IMR-90 (cell line): ENCODE measurements at regions not wholly inside any gene's neighbourhood (a gene's known extent, or its start where the extent isn't known, plus 50 kb on each side); places are given as distances from the start of the nearest gene placed in this dataset.

Experiments
- ATAC-seq: fragments of 200-7000 bp; cut with Tn5 transposase; 2 replicates; pipeline ENCODE4 v1.9.1; 2020; ENCODE audit warnings: low read depth, mild to moderate bottlenecking, moderate library complexity
- BruUV-seq: library from RNA; stranded (reverse); fragments of 400-500 nt; replicated peaks from 2 replicates; lab custom pipeline; 2021; lab: Mats Ljungman, UMichigan
- CTCF ChIA-PET: fragments of 300-600 bp; formaldehyde crosslinking; extraction: SDS; loops from one replicate; lab custom pipeline; 2021; ENCODE audit warnings: antibody characterized with exemption; lab: Yijun Ruan, JAX
- POLR2A ChIA-PET: fragments of 300-600 bp; sonication (Branson Sonifier 250); formaldehyde crosslinking; loops from one replicate; lab custom pipeline; 2022; ENCODE audit warnings: antibody characterized with exemption; ENCODE audit not compliant: unreplicated experiment; lab: Charles Lee
- DNase-seq: peaks from one replicate; pipeline ENCODE4 v3.0.0; 2013
- H2AFZ ChIP-seq: replicated peaks from 2 replicates; pipeline ENCODE3; 2013; ENCODE audit warnings: low read length, mild to moderate bottlenecking; ENCODE audit not compliant: poor library complexity
- H2AK5ac ChIP-seq: 2 replicates; pipeline ENCODE4 v1.6.1; 2013; ENCODE audit warnings: low read depth, low read length, inconsistent platforms
- H2AK9ac ChIP-seq: replicated peaks from 2 replicates; pipeline ENCODE3; 2013; ENCODE audit warnings: mild to moderate bottlenecking, low read depth, low read length, moderate library complexity; ENCODE audit not compliant: poor library complexity
- H2BK120ac ChIP-seq: 2 replicates; pipeline ENCODE4 v1.6.1; 2013; ENCODE audit warnings: low read depth, low read length, inconsistent platforms
- H2BK15ac ChIP-seq: 3 replicates; pipeline ENCODE4 v1.6.1; 2013; ENCODE audit warnings: low read depth, low read length, inconsistent platforms
- H2BK20ac ChIP-seq: 2 replicates; pipeline ENCODE4 v1.6.1; 2013; ENCODE audit warnings: low read depth, mild to moderate bottlenecking, inconsistent platforms, low read length, moderate library complexity
- H2BK5ac ChIP-seq: 2 replicates; pipeline ENCODE4 v1.6.1; 2013; ENCODE audit warnings: mild to moderate bottlenecking, low read depth, low read length, inconsistent platforms; ENCODE audit not compliant: poor library complexity, severe bottlenecking
- H3K14ac ChIP-seq: replicated peaks from 2 replicates; pipeline ENCODE4 v1.6.1; 2013; ENCODE audit warnings: low read depth, low read length, inconsistent platforms
- H3K18ac ChIP-seq: 2 replicates; pipeline ENCODE4 v1.6.1; 2013; ENCODE audit warnings: low read depth, low read length, control low read depth
- H3K23ac ChIP-seq: 2 replicates; pipeline ENCODE4 v1.6.1; 2013; ENCODE audit warnings: low read depth, low read length, inconsistent platforms
- H3K27ac ChIP-seq: 2 replicates; pipeline ENCODE4 v1.5.1; 2013; ENCODE audit warnings: mild to moderate bottlenecking, control low read depth, low read length; ENCODE audit not compliant: insufficient read depth
- H3K27me3 ChIP-seq: 2 replicates; pipeline ENCODE4 v1.6.1; 2013; ENCODE audit warnings: low read length; ENCODE audit not compliant: control insufficient read depth, insufficient read depth
- H3K36me3 ChIP-seq: 2 replicates; pipeline ENCODE4 v1.6.1; 2013; ENCODE audit warnings: low read length, mixed read lengths; ENCODE audit not compliant: control insufficient read depth, insufficient read depth
- H3K4ac ChIP-seq: 2 replicates; pipeline ENCODE4 v1.6.1; 2013; ENCODE audit warnings: low read depth, low read length, inconsistent platforms
- H3K4me1 ChIP-seq: 2 replicates; pipeline ENCODE4 v1.6.1; 2013; ENCODE audit warnings: low read length, mixed read lengths; ENCODE audit not compliant: control insufficient read depth, insufficient read depth
- H3K4me2 ChIP-seq: 2 replicates; pipeline ENCODE4 v1.6.1; 2013; ENCODE audit warnings: low read depth, mild to moderate bottlenecking, control low read depth, low read length, moderate library complexity
- H3K4me3 ChIP-seq: 2 replicates; pipeline ENCODE4 v1.5.1; 2013; ENCODE audit warnings: low read depth, mild to moderate bottlenecking, control low read depth, low read length, moderate library complexity; ENCODE audit not compliant: insufficient read depth
- H3K56ac ChIP-seq: 2 replicates; pipeline ENCODE4 v1.6.1; 2013; ENCODE audit warnings: low read length, inconsistent platforms; ENCODE audit not compliant: insufficient read depth; ENCODE audit errors: extremely low read depth
- H3K79me1 ChIP-seq, 2 experiments: 2 replicates each; pipeline ENCODE4 v1.6.1; 2013; ENCODE audit warnings: low read length in 2 of 2, inconsistent platforms in 1 of 2, low read depth in 1 of 2
- H3K9ac ChIP-seq: 2 replicates; pipeline ENCODE4 v1.6.1; 2013; ENCODE audit warnings: low read depth, low read length, control low read depth
- H3K9me1 ChIP-seq: 2 replicates; pipeline ENCODE4 v1.6.1; 2013; ENCODE audit warnings: low read length, inconsistent platforms; ENCODE audit not compliant: insufficient read depth
- H3K9me3 ChIP-seq: 2 replicates; pipeline ENCODE4 v1.6.1; 2013; ENCODE audit warnings: low read length; ENCODE audit not compliant: control insufficient read depth, insufficient read depth
- H4K20me1 ChIP-seq: 2 replicates; pipeline ENCODE4 v1.6.1; 2013; ENCODE audit warnings: low read length, inconsistent platforms; ENCODE audit not compliant: insufficient read depth
- H4K5ac ChIP-seq: 2 replicates; pipeline ENCODE4 v1.6.1; 2013; ENCODE audit warnings: mild to moderate bottlenecking, low read depth, low read length, control low read depth
- H4K8ac ChIP-seq, 2 experiments: 2 replicates each; pipeline ENCODE4 v1.6.1; 2013; ENCODE audit warnings: low read depth in 2 of 2, low read length in 2 of 2, control low read depth in 1 of 2, inconsistent platforms in 1 of 2
- H4K91ac ChIP-seq: 2 replicates; pipeline ENCODE4 v1.6.1; 2013; ENCODE audit warnings: low read depth, low read length, inconsistent platforms; ENCODE audit not compliant: insufficient read depth
- BHLHE40 ChIP-seq: fragments of 150-350 bp; IDR thresholded peaks from 2 replicates; pipeline ENCODE4 v1.6.1; 2016; ENCODE audit warnings: mild to moderate bottlenecking, low read depth, low read length
- CEBPB ChIP-seq: IDR thresholded peaks from 2 replicates; pipeline ENCODE4 v1.6.1; 2012; ENCODE audit warnings: low read depth, low read length, improper control_type of control experiment
- CHD1 ChIP-seq: IDR thresholded peaks from 2 replicates; pipeline ENCODE4 v1.6.1; 2012; ENCODE audit warnings: low read depth, low read length, improper control_type of control experiment
- FOS ChIP-seq: fragments of 150-350 bp; IDR thresholded peaks from 2 replicates; pipeline ENCODE4 v1.6.1; 2016; ENCODE audit warnings: low read depth, low read length
- MAFK ChIP-seq: IDR thresholded peaks from 2 replicates; pipeline ENCODE4 v1.6.1; 2012; ENCODE audit warnings: low read depth, low read length, improper control_type of control experiment
- MAZ ChIP-seq: IDR thresholded peaks from 2 replicates; pipeline ENCODE4 v1.6.1; 2012; ENCODE audit warnings: low read depth, mild to moderate bottlenecking, low read length, improper control_type of control experiment, moderate library complexity, borderline replicate concordance
- MXI1 ChIP-seq: IDR thresholded peaks from 2 replicates; pipeline ENCODE4 v1.6.1; 2012; ENCODE audit warnings: low read depth, mild to moderate bottlenecking, low read length, moderate library complexity, borderline replicate concordance
- NFE2L2 ChIP-seq: fragments of 150-350 bp; IDR thresholded peaks from 2 replicates; pipeline ENCODE4 v1.6.1; 2016; ENCODE audit warnings: low read depth, mild to moderate bottlenecking, low read length
- POLR2A ChIP-seq: IDR thresholded peaks from 2 replicates; pipeline ENCODE4 v1.6.1; 2012; ENCODE audit warnings: mild to moderate bottlenecking, low read depth, low read length
- RAD21 ChIP-seq: IDR thresholded peaks from 2 replicates; pipeline ENCODE4 v1.6.1; 2012; ENCODE audit warnings: low read length, improper control_type of control experiment
- RCOR1 ChIP-seq: IDR thresholded peaks from 2 replicates; pipeline ENCODE4 v1.6.1; 2012; ENCODE audit warnings: mild to moderate bottlenecking, low read length, improper control_type of control experiment; ENCODE audit not compliant: insufficient replicate concordance
- RFX5 ChIP-seq: IDR thresholded peaks from 2 replicates; pipeline ENCODE4 v1.8.0; 2012; ENCODE audit warnings: low read depth, mild to moderate bottlenecking, low read length, moderate library complexity
- SMC3 ChIP-seq: fragments of 150-350 bp; IDR thresholded peaks from 2 replicates; pipeline ENCODE4 v1.6.1; 2016; ENCODE audit warnings: low read depth, mild to moderate bottlenecking, antibody characterized with exemption, low read length, moderate library complexity
- WGBS, 2 experiments: methylation state at CpG; one replicate each; pipeline versions ENCODE4 v1.1.5 to v1.1.7; 2013; ENCODE audit warnings: missing lambda C conversion rate in 2 of 2; ENCODE audit not compliant: insufficient read length in 1 of 2; ENCODE audit errors: extremely low coverage in 2 of 2; 5-methylcytosine and 5-hydroxymethylcytosine counted together
- dilution Hi-C: fragments of 300-500 bp; cut with HindIII; formaldehyde crosslinking; loops from one replicate; pipeline ENCODE4 v1.14.3; 2018; ENCODE audit warnings: low sequenced_read_pairs; ENCODE audit not compliant: unreplicated experiment
- in situ Hi-C: fragments of 300-500 bp; cut with MboI; formaldehyde crosslinking; loops from 3 replicates; pipeline ENCODE4 v1.14.3; 2019; ENCODE audit warnings: low sequenced_read_pairs, inconsistent platforms, mixed read lengths
- intact Hi-C: fragments of 100-400 bp; cut with micrococcal nuclease; formaldehyde crosslinking; loops from 2 replicates; pipeline ENCODE4 v1.10.0; 2022
- TF ChIP-seq, protein P1 (sequence below): conservative IDR thresholded peaks from 2 replicates; pipeline ENCODE4 v1.5.1; 2012; ENCODE audit warnings: mild to moderate bottlenecking, low read depth, low read length, improper control_type of control experiment
- TF ChIP-seq, protein P2 (sequence below): fragments of 150-350 bp; IDR thresholded peaks from 2 replicates; pipeline ENCODE4 v1.6.1; 2016; ENCODE audit warnings: low read depth, mild to moderate bottlenecking, low read length, moderate library complexity, borderline replicate concordance
- TF ChIP-seq, protein P3 (sequence below): fragments of 150-350 bp; IDR thresholded peaks from 2 replicates; pipeline ENCODE4 v1.6.1; 2017; ENCODE audit warnings: mild to moderate bottlenecking, antibody characterized with exemption, low read length, low read depth

DNA sequence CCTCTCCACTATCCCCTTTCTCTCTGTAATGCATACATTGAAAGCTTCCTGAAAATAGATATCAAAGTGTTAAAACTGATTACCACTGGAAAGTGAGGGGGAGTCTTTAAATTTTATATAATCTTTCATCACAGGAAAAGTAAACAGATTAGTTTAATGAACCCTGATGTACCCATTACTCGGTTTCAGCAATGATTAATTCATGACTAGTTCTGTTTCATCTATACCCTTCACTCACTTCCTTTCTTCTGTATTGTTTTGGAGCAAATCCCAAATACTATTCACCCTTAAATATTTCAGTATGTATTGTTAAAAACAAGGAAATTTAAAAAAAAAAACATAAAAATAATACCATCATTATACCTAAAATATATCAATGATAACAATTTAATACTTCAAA lies 67.3 kb upstream of the TMCC3 start:
- TF ChIP-seq RAD21: no peak
- TF ChIP-seq MXI1: no peak
- TF ChIP-seq, protein P1, sequence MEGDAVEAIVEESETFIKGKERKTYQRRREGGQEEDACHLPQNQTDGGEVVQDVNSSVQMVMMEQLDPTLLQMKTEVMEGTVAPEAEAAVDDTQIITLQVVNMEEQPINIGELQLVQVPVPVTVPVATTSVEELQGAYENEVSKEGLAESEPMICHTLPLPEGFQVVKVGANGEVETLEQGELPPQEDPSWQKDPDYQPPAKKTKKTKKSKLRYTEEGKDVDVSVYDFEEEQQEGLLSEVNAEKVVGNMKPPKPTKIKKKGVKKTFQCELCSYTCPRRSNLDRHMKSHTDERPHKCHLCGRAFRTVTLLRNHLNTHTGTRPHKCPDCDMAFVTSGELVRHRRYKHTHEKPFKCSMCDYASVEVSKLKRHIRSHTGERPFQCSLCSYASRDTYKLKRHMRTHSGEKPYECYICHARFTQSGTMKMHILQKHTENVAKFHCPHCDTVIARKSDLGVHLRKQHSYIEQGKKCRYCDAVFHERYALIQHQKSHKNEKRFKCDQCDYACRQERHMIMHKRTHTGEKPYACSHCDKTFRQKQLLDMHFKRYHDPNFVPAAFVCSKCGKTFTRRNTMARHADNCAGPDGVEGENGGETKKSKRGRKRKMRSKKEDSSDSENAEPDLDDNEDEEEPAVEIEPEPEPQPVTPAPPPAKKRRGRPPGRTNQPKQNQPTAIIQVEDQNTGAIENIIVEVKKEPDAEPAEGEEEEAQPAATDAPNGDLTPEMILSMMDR: no peak
- no peak for TF ChIP-seq RFX5
- no peak for TF ChIP-seq FOS
- TF ChIP-seq MAFK: no peak
- no peak for TF ChIP-seq BHLHE40
- TF ChIP-seq CEBPB: no peak
- TF ChIP-seq POLR2A: no peak
- no peak for TF ChIP-seq CHD1
- no peak for TF ChIP-seq MAZ
- TF ChIP-seq, protein P2, sequence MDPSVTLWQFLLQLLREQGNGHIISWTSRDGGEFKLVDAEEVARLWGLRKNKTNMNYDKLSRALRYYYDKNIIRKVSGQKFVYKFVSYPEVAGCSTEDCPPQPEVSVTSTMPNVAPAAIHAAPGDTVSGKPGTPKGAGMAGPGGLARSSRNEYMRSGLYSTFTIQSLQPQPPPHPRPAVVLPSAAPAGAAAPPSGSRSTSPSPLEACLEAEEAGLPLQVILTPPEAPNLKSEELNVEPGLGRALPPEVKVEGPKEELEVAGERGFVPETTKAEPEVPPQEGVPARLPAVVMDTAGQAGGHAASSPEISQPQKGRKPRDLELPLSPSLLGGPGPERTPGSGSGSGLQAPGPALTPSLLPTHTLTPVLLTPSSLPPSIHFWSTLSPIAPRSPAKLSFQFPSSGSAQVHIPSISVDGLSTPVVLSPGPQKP: no peak
- TF ChIP-seq RCOR1: no peak
- no peak for TF ChIP-seq NFE2L2
- TF ChIP-seq, protein P3, sequence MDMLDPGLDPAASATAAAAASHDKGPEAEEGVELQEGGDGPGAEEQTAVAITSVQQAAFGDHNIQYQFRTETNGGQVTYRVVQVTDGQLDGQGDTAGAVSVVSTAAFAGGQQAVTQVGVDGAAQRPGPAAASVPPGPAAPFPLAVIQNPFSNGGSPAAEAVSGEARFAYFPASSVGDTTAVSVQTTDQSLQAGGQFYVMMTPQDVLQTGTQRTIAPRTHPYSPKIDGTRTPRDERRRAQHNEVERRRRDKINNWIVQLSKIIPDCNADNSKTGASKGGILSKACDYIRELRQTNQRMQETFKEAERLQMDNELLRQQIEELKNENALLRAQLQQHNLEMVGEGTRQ: no peak
- no peak for TF ChIP-seq SMC3
- Histone ChIP-seq H2BK20ac (no peak overlapping the region), H3K23ac (no peak overlapping the region), H4K8ac (no peak overlapping the region), H2AK9ac (no peak overlapping the region), H2AK5ac (no peak overlapping the region), H3K4me1 (no peaks in the 10 kb centered on the region), H2BK120ac (no peak overlapping the region), H3K27ac (no peak overlapping the region), H3K79me1 (no peaks in the 10 kb centered on the region), H3K56ac (no peak overlapping the region), H4K20me1 (no peaks in the 10 kb centered on the region), H2BK15ac (no peak overlapping the region), H3K4me2 (no peak overlapping the region), H3K9me3 (no peaks in the 10 kb centered on the region), H3K4me3 (no peak overlapping the region), H4K91ac (no peak overlapping the region), H3K4ac (no peak overlapping the region), H3K18ac (no peak overlapping the region), H2AFZ (no peak overlapping the region), H2BK5ac (no peak overlapping the region), H3K9me1 (no peaks in the 10 kb centered on the region), H3K14ac (no peak overlapping the region), H3K36me3 (no peaks in the 10 kb centered on the region), H3K9ac (no peak overlapping the region), H4K5ac (no peak overlapping the region), H3K27me3 (peaks cover 25% of the 10 kb centered on the region)
- intact Hi-C loops (no loop called here), dilution Hi-C loops (no loop called here), in situ Hi-C loops (no loop called here)
- ATAC-seq (no peak), DNase-seq (no peak)
- CTCF ChIA-PET: interaction anchor here (0.6 kb wide), 1 partner anchor 124 kb away, joined by 3 read pairs; no protein-coding TSS in a partner anchor
- no CpG with 5 or more reads among the region's 1 CpG for WGBS, 2 experiments
- POLR2A ChIA-PET: no interaction called here
- BruUV-seq: no TSS peak
